Peyer's patch (tissue), 4 donors: ENCODE measurements at regions not wholly inside any gene's neighbourhood (a gene's known extent, or its start where the extent isn't known, plus 50 kb on each side); places are given as distances from the start of the nearest gene placed in this dataset.

Source experiments
- DNase-seq, 3 donors: peaks; one replicate each; pipeline ENCODE4 v3.0.0-alpha.2; 2017 to 2019
- H3K27ac ChIP-seq, 4 donors: fragments of 200-600 bp; sonication (generic); one replicate each; pipeline ENCODE4 v1.5.1; 2016 to 2019
- H3K27me3 ChIP-seq, 2 donors: fragments of 200-600 bp; sonication (generic); one replicate each; pipeline ENCODE4 v1.5.1; 2019
- H3K36me3 ChIP-seq, 3 donors: fragments of 200-600 bp; sonication (generic); one replicate each; pipeline ENCODE4 v1.5.1; 2016 to 2019
- H3K4me1 ChIP-seq, 4 donors: fragments of 200-600 bp; sonication (generic); one replicate each; pipeline ENCODE4 v1.5.1; 2016 to 2019
- H3K4me3 ChIP-seq, 4 donors: fragments of 200-600 bp; sonication (generic); 1 replicate in 3 of 4; 2 replicates in 1 of 4; pipeline ENCODE4 v1.5.1; 2016 to 2019; ENCODE audit warnings: mild to moderate bottlenecking in 1 of 4
- H3K9me3 ChIP-seq, 4 donors: fragments of 200-600 bp; sonication (generic); one replicate each; pipeline ENCODE4 v1.5.1; 2016 to 2019; ENCODE audit warnings: mild to moderate bottlenecking in 1 of 4
- CTCF ChIP-seq, 6 experiments: fragments of 450-650 bp in 4 of 6; fragments of 200-600 bp in 2 of 6; sonication (generic) in 1 of 6; IDR thresholded peaks; one replicate each; pipeline ENCODE4 v1.5.1; 2017 to 2019; ENCODE audit warnings: antibody characterized with exemption in 6 of 6, mild to moderate bottlenecking in 3 of 6, moderate library complexity in 1 of 6
- POLR2A ChIP-seq, 2 donors: fragments of 450-650 bp; IDR thresholded peaks; one replicate each; pipeline ENCODE4 v1.5.1; 2017; ENCODE audit warnings: antibody characterized with exemption in 2 of 2, mild to moderate bottlenecking in 2 of 2, moderate library complexity in 2 of 2

- no peak overlapping the region for H3K27ac ChIP-seq
- no peak for DNase-seq
- no peak overlapping the region for H3K4me3 ChIP-seq
- H3K27me3 ChIP-seq = no peaks in the 10 kb centered on the region
- H3K36me3 ChIP-seq = no peaks in the 10 kb centered on the region
- H3K9me3 ChIP-seq = no peaks in the 10 kb centered on the region
- TF ChIP-seq CTCF (IDR thresholded peaks at IDR 0.05) = no peak
- H3K4me1 ChIP-seq = no peaks in the 10 kb centered on the region
Observed at GRCh38 chr7:12974451-12975166, 287.2 kb downstream of the ARL4A start.

- H3K36me3 ChIP-seq = no peaks in the 10 kb centered on the region
- H3K9me3 ChIP-seq = no peaks in the 10 kb centered on the region
- no peak overlapping the region for H3K4me3 ChIP-seq
- H3K27ac ChIP-seq = no peak overlapping the region
- no peak for TF ChIP-seq POLR2A (IDR thresholded peaks at IDR 0.05)
- no peak for TF ChIP-seq CTCF (IDR thresholded peaks at IDR 0.05)
- H3K27me3 ChIP-seq = no peaks in the 10 kb centered on the region
- H3K4me1 ChIP-seq = no peaks in the 10 kb centered on the region
- DNase-seq = no peak
Observed at GRCh38 chr7:12975412-12975811, 288.0 kb downstream of the ARL4A start.

- no peak for DNase-seq
Observed at GRCh38 chr7:12979181-12979580, 291.7 kb downstream of the ARL4A start.

GRCh38 chr7:12982178-12982577 is 294.7 kb downstream of the ARL4A start:
- DNase-seq = no peak
- no peak overlapping the region for H3K27ac ChIP-seq
- H3K9me3 ChIP-seq = no peaks in the 10 kb centered on the region
- H3K4me1 ChIP-seq = no peaks in the 10 kb centered on the region
- no peak overlapping the region for H3K4me3 ChIP-seq
- no peaks in the 10 kb centered on the region for H3K27me3 ChIP-seq
- no peaks in the 10 kb centered on the region for H3K36me3 ChIP-seq
- TF ChIP-seq POLR2A (IDR thresholded peaks at IDR 0.05) = no peak
- TF ChIP-seq CTCF (IDR thresholded peaks at IDR 0.05) = no peak

More at GRCh38 chr7:12979181-12979580, 291.7 kb downstream of the ARL4A start:
- no peak for TF ChIP-seq CTCF (IDR thresholded peaks at IDR 0.05)
- no peak for TF ChIP-seq POLR2A (IDR thresholded peaks at IDR 0.05)
- Histone ChIP-seq H3K9me3 (no peaks in the 10 kb centered on the region), H3K4me3 (no peak overlapping the region), H3K27me3 (no peaks in the 10 kb centered on the region), H3K36me3 (no peaks in the 10 kb centered on the region), H3K27ac (no peak overlapping the region), H3K4me1 (no peaks in the 10 kb centered on the region)

GRCh38 chr7:12984117-12984516 is 296.7 kb downstream of the ARL4A start:
- no peaks in the 10 kb centered on the region for H3K36me3 ChIP-seq
- no peaks in the 10 kb centered on the region for H3K9me3 ChIP-seq
- H3K27ac ChIP-seq = no peak overlapping the region
- H3K27me3 ChIP-seq = no peaks in the 10 kb centered on the region
- no peaks in the 10 kb centered on the region for H3K4me1 ChIP-seq
- H3K4me3 ChIP-seq = no peak overlapping the region
- no peak for DNase-seq
- TF ChIP-seq POLR2A (IDR thresholded peaks at IDR 0.05) (no peak), CTCF (IDR thresholded peaks at IDR 0.05) (no peak)

- TF ChIP-seq POLR2A (IDR thresholded peaks at IDR 0.05) (no peak), CTCF (IDR thresholded peaks at IDR 0.05) (no peak)
- Histone ChIP-seq H3K27ac (no peak overlapping the region), H3K4me1 (no peaks in the 10 kb centered on the region), H3K36me3 (no peaks in the 10 kb centered on the region), H3K27me3 (no peaks in the 10 kb centered on the region), H3K4me3 (no peak overlapping the region), H3K9me3 (no peaks in the 10 kb centered on the region)
- no peak for DNase-seq
Observed at GRCh38 chr7:12985228-12985627, 297.8 kb downstream of the ARL4A start.
